ENCODE measurements at regions not wholly inside any gene's neighbourhood (a gene's known extent, or its start where the extent isn't known, plus 50 kb on each side); places are given as distances from the start of the nearest gene placed in this dataset.
"Not testable (repeated sequence)": the region's sequence is repeated elsewhere in the genome, so short reads cannot be mapped to it uniquely, and the experiment has no call there.

DNA sequence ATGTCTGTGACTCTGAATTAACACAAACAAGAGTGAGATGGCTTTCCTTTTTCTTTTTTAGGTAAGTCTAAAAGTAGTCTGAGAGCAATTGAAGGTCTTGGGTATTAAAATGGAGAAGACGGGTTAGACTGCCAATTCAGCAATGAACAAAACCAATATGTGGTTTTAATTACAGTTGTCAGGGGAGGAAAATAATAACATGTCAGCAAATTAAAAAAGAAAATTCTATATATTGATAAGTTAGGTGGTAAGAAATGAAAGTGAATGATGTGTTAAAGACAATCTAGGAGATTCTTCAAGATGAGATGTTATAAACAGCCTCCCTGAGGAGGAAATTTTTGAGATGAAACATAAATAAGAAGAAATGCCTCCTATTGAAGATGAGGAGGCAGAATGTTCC, 150.6 kb upstream of the HSF2 start:
- no peak for DNase-seq (ENCODE audit: low spot score)

DNA sequence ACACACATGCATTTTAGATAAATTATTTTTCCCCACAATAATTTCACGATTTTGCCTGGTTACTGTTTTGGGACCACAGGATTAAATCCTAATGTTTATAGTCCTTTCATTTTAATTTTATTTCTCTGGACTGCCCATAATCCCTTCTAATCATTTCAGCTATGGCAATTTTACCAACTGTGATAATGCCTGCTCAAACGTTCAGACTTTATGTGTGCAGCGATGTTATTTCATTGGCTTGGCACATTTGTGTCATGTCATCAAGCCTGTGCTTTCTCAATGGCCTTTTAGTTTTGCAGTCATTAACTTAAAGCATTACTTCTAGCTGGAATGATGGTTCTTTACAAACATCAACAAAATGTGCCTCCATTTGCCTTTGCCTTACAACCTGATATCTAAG, 140.6 kb upstream of the HSF2 start:
- no peak for DNase-seq (ENCODE audit: low spot score)

DNA sequence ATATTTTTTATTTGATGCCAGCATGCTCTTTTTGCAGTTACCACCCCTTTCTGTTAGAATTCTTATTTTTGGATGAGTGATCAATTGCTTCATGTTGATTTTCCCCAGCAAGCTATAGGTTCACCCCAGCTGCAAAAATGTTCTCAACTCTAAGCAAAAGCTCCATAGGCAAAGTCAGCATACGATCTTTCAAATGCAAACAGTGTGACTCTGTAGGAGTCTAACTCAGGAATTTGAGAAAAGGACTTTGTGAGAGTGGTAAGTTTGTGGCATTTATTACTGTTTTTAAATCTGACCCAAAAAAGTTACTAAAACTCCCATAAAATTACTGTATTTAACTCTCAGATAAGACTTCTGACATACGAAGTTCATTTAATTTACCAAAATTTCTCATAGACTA, 134.9 kb upstream of the HSF2 start:
- no peak for DNase-seq (ENCODE audit: low spot score)

- no peak for DNase-seq (ENCODE audit: low spot score)
Measured at GRCh38 chr6:122265755-122266154, 133.7 kb upstream of the HSF2 start.

- DNase-seq (ENCODE audit: low spot score) = no peak
Measured at GRCh38 chr6:122268394-122268793, 131.1 kb upstream of the HSF2 start.

- DNase-seq (ENCODE audit: low spot score) = no peak
Measured at GRCh38 chr6:122276637-122277036, 122.8 kb upstream of the HSF2 start.

DNA sequence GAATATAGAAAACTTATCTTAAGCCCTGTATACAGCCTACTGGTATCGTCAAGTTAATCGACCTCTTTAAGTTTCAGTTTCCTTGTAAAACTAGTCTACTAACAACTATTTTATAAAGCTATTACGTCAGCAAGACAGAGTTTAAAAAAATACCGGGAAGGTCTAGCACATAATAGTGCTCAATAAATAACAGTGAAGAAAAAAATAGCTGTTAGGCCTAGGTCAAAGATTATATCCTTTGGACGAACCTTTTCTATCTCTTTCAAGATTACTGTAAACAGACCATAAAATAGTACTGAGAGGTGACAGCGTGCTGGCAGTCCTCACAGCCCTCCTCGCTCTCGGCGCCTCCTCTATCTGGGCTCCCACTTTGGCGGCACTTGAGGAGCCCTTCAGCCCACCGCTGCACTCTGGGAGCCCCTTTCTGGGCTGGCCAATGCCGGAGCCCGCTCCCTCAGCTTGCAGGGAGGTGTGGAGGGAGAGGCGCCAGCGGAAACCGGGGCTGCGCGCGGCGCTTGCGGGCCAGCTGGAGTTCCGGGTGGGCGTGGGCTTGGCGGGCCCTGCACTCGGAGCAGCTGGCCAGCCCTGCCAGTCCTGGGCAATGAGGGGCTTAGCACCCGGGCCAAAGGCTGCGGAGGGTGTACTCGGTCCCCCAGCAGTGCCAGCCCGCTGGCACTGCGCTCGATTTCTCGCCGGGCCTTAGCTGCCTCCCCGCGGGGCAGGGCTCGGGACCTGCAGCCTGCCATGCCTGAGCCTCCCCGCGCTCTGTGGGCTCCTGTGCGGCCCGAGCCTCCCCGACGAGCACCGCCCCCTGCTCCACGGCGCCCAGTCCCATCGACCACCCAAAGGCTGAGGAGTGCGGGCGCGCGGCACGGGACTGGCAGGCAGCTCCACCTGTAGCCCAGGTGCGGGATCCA, 119.1 kb upstream of the HSF2 start:
- not testable (repeated sequence) for DNase-seq (ENCODE audit: low spot score)

- DNase-seq (ENCODE audit: low spot score) = no peak
Measured at GRCh38 chr6:122283884-122284283, 115.6 kb upstream of the HSF2 start.

- no peak for DNase-seq (ENCODE audit: low spot score)
Measured at GRCh38 chr6:122284848-122285247, 114.6 kb upstream of the HSF2 start.

- DNase-seq (ENCODE audit: low spot score) = no peak
Measured at GRCh38 chr6:122285292-122285913, 114.0 kb upstream of the HSF2 start.

- peak; percentile 37 for DNase-seq (ENCODE audit: low spot score)
Measured at GRCh38 chr6:122286512-122286911, 112.9 kb upstream of the HSF2 start.

DNA sequence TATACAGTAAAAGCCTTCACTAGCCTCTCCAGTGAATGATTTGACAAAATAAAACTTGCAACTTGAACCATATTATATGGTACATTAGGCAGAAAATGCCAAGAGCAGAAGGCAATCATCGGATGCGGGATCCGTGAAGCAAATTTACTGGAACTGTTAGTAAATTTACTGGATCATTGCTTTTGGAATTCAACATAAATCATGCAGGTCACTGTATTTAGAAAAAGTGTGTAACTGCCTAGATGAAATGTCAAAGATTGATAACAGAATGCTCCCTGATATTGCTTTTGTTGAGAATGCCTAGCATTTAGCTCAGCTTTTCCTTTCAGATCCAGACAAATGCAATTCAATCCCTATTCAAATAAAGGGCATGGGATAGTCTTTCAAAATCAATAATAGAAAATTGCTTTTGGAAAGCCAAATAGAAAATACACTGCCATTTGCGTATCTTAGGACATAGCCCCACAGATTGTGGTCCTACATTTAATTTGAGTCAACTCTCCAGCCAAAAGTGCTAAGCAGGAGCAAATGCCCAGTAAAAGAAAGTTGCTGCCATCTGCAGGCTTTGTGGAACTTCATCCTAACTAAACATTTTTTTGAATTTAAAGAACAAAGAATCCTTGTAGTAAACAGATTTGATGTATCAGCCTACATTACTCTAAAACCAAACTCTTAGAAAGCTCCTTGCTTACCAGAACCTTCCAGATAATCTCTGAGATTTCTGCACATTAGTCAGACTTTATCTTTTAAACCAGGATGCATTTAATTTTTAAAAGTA, 109.5 kb upstream of the HSF2 start:
- peak; percentile 82 for DNase-seq (ENCODE audit: low spot score)

DNA sequence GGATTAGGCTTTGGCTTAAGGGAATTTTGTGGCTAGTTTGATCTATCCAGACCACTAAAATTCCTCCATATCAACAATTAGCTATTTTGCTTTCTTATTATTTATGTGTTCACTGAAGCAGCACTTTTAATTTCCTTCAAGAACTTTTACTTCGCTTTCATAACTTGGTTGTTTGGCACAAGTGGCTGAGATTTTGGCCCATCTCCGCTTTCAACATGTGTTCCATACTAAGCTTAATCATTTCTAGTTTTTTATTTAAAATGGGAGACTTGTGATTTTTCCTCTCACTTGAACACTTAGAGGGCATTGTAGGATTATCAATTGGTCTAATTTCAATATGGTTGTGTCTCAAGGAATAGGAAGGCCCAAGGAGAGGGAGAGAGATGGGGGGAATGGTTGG, 102.4 kb upstream of the HSF2 start:
- no peak for DNase-seq (ENCODE audit: low spot score)

- no peak for DNase-seq (ENCODE audit: low spot score)
Measured at GRCh38 chr6:122302067-122302466, 97.4 kb upstream of the HSF2 start.

DNA sequence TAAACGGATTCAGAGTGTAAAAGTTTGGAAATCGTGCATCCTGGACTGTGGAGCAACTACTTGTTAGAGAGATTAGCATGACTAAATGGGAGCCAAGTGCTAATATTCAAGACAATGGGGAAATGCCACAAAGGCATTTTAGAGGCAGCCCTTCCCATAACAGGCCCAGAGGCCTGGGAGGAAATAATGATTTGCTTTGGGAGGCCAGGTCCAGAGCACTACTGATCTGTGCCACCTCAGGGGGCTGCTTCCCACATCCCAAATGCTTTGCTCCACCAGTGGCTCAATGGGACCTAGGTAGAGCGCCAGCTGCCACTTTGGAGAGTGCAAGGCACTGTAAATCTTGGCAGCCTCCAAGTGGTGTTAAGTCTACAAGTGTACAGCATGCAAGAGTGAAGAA, 91.9 kb upstream of the HSF2 start:
- no peak for DNase-seq (ENCODE audit: low spot score)

GRCh38 chr6:122308074-122308473, 91.4 kb upstream of the HSF2 start:
- DNase-seq (ENCODE audit: low spot score) = no peak

GRCh38 chr6:122315842-122316241, 83.6 kb upstream of the HSF2 start:
- no peak for DNase-seq (ENCODE audit: low spot score)

GRCh38 chr6:122322824-122323223, 76.6 kb upstream of the HSF2 start:
- DNase-seq (ENCODE audit: low spot score) = peak; percentile 32

DNA sequence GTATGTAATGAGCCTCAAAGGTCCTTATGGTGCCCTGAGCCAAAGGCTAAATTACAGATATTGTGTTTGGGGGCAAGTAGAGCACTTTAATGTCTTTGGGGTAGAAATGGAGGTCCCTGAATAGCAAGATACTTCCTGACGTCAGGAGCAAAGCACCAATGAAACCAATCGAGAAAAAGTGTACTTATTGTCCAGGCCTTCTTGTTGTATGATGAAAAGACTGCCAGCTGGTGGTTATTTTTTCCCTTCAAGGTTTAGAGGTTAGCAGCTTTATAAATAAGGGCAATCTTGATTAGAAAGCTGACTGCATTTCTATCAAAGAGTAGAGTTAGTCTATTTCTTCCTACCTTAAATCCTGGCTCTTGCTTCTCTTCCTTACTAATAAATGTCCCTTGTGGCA, 76.1 kb upstream of the HSF2 start:
- peak; percentile 1 for DNase-seq (ENCODE audit: low spot score)

GRCh38 chr6:122330315-122330714, 69.1 kb upstream of the HSF2 start:
- no peak for DNase-seq (ENCODE audit: low spot score)

GRCh38 chr6:122337645-122338044, 61.8 kb upstream of the HSF2 start:
- DNase-seq (ENCODE audit: low spot score) = no peak

DNA sequence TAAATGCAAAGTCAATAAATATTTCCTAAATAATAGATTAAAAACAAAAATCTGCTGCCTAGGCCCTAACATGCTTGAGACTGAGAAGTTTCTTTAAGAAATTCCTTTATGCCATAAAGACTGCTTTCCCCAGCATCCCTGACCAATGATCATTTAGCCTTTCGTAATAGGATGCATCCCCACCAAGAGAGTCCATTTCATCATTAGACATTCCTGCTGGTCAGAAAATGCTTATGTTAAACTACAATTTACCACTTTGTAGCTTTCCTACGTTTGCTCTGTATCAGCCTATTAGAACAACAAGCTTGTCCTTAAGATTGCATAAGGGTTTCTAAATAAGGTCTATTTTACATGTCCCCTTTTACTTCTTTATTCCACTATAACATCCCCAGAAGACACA, 59.8 kb upstream of the HSF2 start:
- DNase-seq (ENCODE audit: low spot score) = no peak

All from umbilical cord (tissue), 1 donor.